GM23338 (cell line): ENCODE measurements at regions not wholly inside any gene's neighbourhood (a gene's known extent, or its start where the extent isn't known, plus 50 kb on each side); places are given as distances from the start of the nearest gene placed in this dataset.

ENCODE experiments used
- ATAC-seq: fragments of 200-7000 bp; cut with Tn5 transposase; 3 replicates; pipeline ENCODE4 v1.9.1; 2020
- DNase-seq: peaks from one replicate; pipeline ENCODE4 v3.0.0-alpha.2; 2015; ENCODE audit warnings: low spot score
- H2AFZ ChIP-seq: fragments of 200-600 bp; sonication (generic); 2 replicates; pipeline ENCODE4 v1.8.0; 2016; ENCODE audit warnings: antibody characterized with exemption, mild to moderate bottlenecking, moderate library complexity
- H3F3A ChIP-seq: fragments of 200-600 bp; sonication (generic); replicated peaks from 2 replicates; pipeline ENCODE4 v1.8.0; 2017; ENCODE audit warnings: antibody characterized with exemption, mixed run types, low read depth
- H3K27ac ChIP-seq: fragments of 200-600 bp; sonication (generic); 2 replicates; pipeline ENCODE4 v1.6.1; 2016; ENCODE audit warnings: low read depth
- H3K27me3 ChIP-seq: fragments of 200-600 bp; sonication (generic); 2 replicates; pipeline ENCODE4 v1.8.0; 2016; ENCODE audit warnings: mild to moderate bottlenecking, mixed run types, moderate library complexity; ENCODE audit not compliant: insufficient read depth
- H3K36me3 ChIP-seq: fragments of 200-600 bp; sonication (generic); 2 replicates; pipeline ENCODE4 v1.8.0; 2016; ENCODE audit warnings: mild to moderate bottlenecking; ENCODE audit not compliant: insufficient read depth
- H3K4me1 ChIP-seq: fragments of 200-600 bp; sonication (generic); 2 replicates; pipeline ENCODE4 v1.8.0; 2016; ENCODE audit warnings: mild to moderate bottlenecking, moderate library complexity; ENCODE audit not compliant: insufficient read depth
- H3K4me2 ChIP-seq: fragments of 200-600 bp; sonication (generic); 2 replicates; pipeline ENCODE4 v1.7.1; 2017; ENCODE audit warnings: mixed run types
- H3K4me3 ChIP-seq: fragments of 200-600 bp; sonication (generic); 2 replicates; pipeline ENCODE4 v1.6.1; 2016; ENCODE audit warnings: mixed run types
- H3K79me2 ChIP-seq: fragments of 200-600 bp; sonication (generic); replicated peaks from 2 replicates; pipeline ENCODE4 v1.8.0; 2017; ENCODE audit warnings: mild to moderate bottlenecking; ENCODE audit not compliant: insufficient read depth
- H3K9me2 ChIP-seq: fragments of 200-600 bp; sonication (generic); 2 replicates; pipeline ENCODE4 v1.8.0; 2017; ENCODE audit not compliant: insufficient read depth
- H4K20me1 ChIP-seq: fragments of 200-600 bp; sonication (generic); replicated peaks from 2 replicates; pipeline ENCODE4 v1.8.0; 2017; ENCODE audit warnings: mild to moderate bottlenecking; ENCODE audit not compliant: insufficient read depth
- H3K27ac Mint-ChIP-seq: 2 replicates; pipeline ENCODE4 v1.8.0; 2020; ENCODE audit warnings: inconsistent platforms, mild to moderate bottlenecking, moderate library complexity, mixed read lengths
- H3K27me3 Mint-ChIP-seq: 3 replicates; pipeline ENCODE4 v1.8.0; 2022; ENCODE audit warnings: low read depth, mild to moderate bottlenecking, moderate library complexity, mixed read lengths, inconsistent platforms; ENCODE audit not compliant: insufficient read depth, poor library complexity
- H3K36me3 Mint-ChIP-seq: 3 replicates; pipeline ENCODE4 v1.8.0; 2021; ENCODE audit warnings: low read depth, mild to moderate bottlenecking, inconsistent platforms, moderate library complexity, mixed read lengths
- H3K4me1 Mint-ChIP-seq: 3 replicates; pipeline ENCODE4 v1.8.0; 2020; ENCODE audit warnings: mild to moderate bottlenecking, inconsistent platforms, mixed read lengths
- H3K4me3 Mint-ChIP-seq: 3 replicates; pipeline ENCODE4 v1.8.0; 2021; ENCODE audit warnings: moderate library complexity, mild to moderate bottlenecking, inconsistent platforms, mixed read lengths
- H3K9me3 Mint-ChIP-seq: 3 replicates; pipeline ENCODE4 v1.8.0; 2020; ENCODE audit warnings: moderate library complexity, mild to moderate bottlenecking, inconsistent platforms, mixed read lengths
- CREB1 ChIP-seq: fragments of 250-450 bp; sonication (Bioruptor Pico); IDR thresholded peaks from 2 replicates; pipeline ENCODE4 v1.5.0; 2020; ENCODE audit warnings: low read depth, mild to moderate bottlenecking, moderate library complexity
- EZH2 ChIP-seq: fragments of 200-600 bp; sonication (generic); IDR thresholded peaks from one replicate; pipeline ENCODE4 v1.8.0; 2017; ENCODE audit warnings: antibody characterized with exemption, mild to moderate bottlenecking, low read depth; ENCODE audit not compliant: unreplicated experiment
- EZH2phosphoT487 ChIP-seq: fragments of 200-600 bp; sonication (generic); IDR thresholded peaks from one replicate; pipeline ENCODE4 v1.8.1; 2018; ENCODE audit warnings: antibody characterized with exemption; ENCODE audit not compliant: unreplicated experiment
- JUNB ChIP-seq: IDR thresholded peaks from one replicate; pipeline ENCODE4 v1.6.1; 2016; ENCODE audit warnings: antibody characterized with exemption; ENCODE audit not compliant: unreplicated experiment
- NANOG ChIP-seq: IDR thresholded peaks from 2 replicates; pipeline ENCODE4 v1.6.1; 2016; ENCODE audit warnings: antibody characterized with exemption, borderline replicate concordance
- POLR2AphosphoS5 ChIP-seq: IDR thresholded peaks from 2 replicates; pipeline ENCODE4 v1.6.1; 2016; ENCODE audit warnings: antibody characterized with exemption, low read depth
- STAT1 ChIP-seq: IDR thresholded peaks from one replicate; pipeline ENCODE4 v1.6.1; 2016; ENCODE audit warnings: antibody characterized with exemption; ENCODE audit not compliant: unreplicated experiment
- ZNF114 ChIP-seq: fragments of 250-450 bp; sonication (Bioruptor Pico); IDR thresholded peaks from 2 replicates; pipeline ENCODE4 v1.5.0; 2020; ENCODE audit warnings: mild to moderate bottlenecking, moderate library complexity
- ZNF331 ChIP-seq: fragments of 250-450 bp; sonication (Bioruptor Pico); IDR thresholded peaks from 2 replicates; pipeline ENCODE4 v1.5.0; 2020; ENCODE audit warnings: low read depth, mild to moderate bottlenecking, moderate library complexity
- TF ChIP-seq, protein P1 (sequence below): IDR thresholded peaks from 2 replicates; pipeline ENCODE4 v1.6.1; 2016; ENCODE audit warnings: antibody characterized with exemption
- TF ChIP-seq, protein P2 (sequence below), 2 experiments: fragments of 200-600 bp in 1 of 2; sonication (generic) in 1 of 2; conservative IDR thresholded peaks; 2 replicates each; pipeline versions ENCODE4 v1.5.1 to v1.6.1; 2016 to 2017; ENCODE audit warnings: antibody characterized with exemption in 2 of 2, low read depth in 2 of 2, mild to moderate bottlenecking in 2 of 2, moderate library complexity in 1 of 2
- TF ChIP-seq, protein P3 (sequence below): IDR thresholded peaks from one replicate; pipeline ENCODE4 v1.6.1; 2018; ENCODE audit warnings: antibody characterized with exemption; ENCODE audit not compliant: unreplicated experiment
- TF ChIP-seq, protein P4 (sequence below): fragments of 250-450 bp; sonication (Bioruptor Pico); IDR thresholded peaks from 2 replicates; pipeline ENCODE4 v1.5.0; 2020; ENCODE audit warnings: mild to moderate bottlenecking, moderate library complexity

GRCh38 chr6:21791581-21791980 is 198.0 kb downstream of the SOX4 start:
- Mint-ChIP-seq H3K9me3 (peaks cover 6% of the 10 kb centered on the region; the same call in 2 of the 3 replicates), H3K4me3 (no peak overlapping the region), H3K36me3 (peaks cover 65% of the 10 kb centered on the region), H3K4me1 (no peaks in the 10 kb centered on the region), H3K27ac (peak overlapping the region; percentile 74; the same call in 1 of the 2 replicates), H3K27me3 (no peaks in the 10 kb centered on the region)
- Histone ChIP-seq H3K27me3 (no peaks in the 10 kb centered on the region), H3K4me3 (no peak overlapping the region), H3K9me2 (no peaks in the 10 kb centered on the region), H3K4me1 (no peaks in the 10 kb centered on the region), H3K36me3 (no peaks in the 10 kb centered on the region), H3K27ac (no peak overlapping the region), H3F3A (no peaks in the 10 kb centered on the region), H2AFZ (no peak overlapping the region), H4K20me1 (no peaks in the 10 kb centered on the region), H3K79me2 (peaks cover 80% of the 10 kb centered on the region), H3K4me2 (no peak overlapping the region)
- TF ChIP-seq, protein P1, sequence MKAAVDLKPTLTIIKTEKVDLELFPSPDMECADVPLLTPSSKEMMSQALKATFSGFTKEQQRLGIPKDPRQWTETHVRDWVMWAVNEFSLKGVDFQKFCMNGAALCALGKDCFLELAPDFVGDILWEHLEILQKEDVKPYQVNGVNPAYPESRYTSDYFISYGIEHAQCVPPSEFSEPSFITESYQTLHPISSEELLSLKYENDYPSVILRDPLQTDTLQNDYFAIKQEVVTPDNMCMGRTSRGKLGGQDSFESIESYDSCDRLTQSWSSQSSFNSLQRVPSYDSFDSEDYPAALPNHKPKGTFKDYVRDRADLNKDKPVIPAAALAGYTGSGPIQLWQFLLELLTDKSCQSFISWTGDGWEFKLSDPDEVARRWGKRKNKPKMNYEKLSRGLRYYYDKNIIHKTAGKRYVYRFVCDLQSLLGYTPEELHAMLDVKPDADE = no peak
- no peak for TF ChIP-seq JUNB
- TF ChIP-seq ZNF331 (CRISPR knock-in tag) = no peak
- TF ChIP-seq EZH2 = no peak
- no peak for TF ChIP-seq ZNF114 (CRISPR knock-in tag)
- no peak for TF ChIP-seq POLR2AphosphoS5
- TF ChIP-seq, protein P2, sequence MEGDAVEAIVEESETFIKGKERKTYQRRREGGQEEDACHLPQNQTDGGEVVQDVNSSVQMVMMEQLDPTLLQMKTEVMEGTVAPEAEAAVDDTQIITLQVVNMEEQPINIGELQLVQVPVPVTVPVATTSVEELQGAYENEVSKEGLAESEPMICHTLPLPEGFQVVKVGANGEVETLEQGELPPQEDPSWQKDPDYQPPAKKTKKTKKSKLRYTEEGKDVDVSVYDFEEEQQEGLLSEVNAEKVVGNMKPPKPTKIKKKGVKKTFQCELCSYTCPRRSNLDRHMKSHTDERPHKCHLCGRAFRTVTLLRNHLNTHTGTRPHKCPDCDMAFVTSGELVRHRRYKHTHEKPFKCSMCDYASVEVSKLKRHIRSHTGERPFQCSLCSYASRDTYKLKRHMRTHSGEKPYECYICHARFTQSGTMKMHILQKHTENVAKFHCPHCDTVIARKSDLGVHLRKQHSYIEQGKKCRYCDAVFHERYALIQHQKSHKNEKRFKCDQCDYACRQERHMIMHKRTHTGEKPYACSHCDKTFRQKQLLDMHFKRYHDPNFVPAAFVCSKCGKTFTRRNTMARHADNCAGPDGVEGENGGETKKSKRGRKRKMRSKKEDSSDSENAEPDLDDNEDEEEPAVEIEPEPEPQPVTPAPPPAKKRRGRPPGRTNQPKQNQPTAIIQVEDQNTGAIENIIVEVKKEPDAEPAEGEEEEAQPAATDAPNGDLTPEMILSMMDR (conservative IDR thresholded peaks at IDR 0.05; ENCODE audit: low read depth in 2 of 2) = no peak
- TF ChIP-seq, protein P3, sequence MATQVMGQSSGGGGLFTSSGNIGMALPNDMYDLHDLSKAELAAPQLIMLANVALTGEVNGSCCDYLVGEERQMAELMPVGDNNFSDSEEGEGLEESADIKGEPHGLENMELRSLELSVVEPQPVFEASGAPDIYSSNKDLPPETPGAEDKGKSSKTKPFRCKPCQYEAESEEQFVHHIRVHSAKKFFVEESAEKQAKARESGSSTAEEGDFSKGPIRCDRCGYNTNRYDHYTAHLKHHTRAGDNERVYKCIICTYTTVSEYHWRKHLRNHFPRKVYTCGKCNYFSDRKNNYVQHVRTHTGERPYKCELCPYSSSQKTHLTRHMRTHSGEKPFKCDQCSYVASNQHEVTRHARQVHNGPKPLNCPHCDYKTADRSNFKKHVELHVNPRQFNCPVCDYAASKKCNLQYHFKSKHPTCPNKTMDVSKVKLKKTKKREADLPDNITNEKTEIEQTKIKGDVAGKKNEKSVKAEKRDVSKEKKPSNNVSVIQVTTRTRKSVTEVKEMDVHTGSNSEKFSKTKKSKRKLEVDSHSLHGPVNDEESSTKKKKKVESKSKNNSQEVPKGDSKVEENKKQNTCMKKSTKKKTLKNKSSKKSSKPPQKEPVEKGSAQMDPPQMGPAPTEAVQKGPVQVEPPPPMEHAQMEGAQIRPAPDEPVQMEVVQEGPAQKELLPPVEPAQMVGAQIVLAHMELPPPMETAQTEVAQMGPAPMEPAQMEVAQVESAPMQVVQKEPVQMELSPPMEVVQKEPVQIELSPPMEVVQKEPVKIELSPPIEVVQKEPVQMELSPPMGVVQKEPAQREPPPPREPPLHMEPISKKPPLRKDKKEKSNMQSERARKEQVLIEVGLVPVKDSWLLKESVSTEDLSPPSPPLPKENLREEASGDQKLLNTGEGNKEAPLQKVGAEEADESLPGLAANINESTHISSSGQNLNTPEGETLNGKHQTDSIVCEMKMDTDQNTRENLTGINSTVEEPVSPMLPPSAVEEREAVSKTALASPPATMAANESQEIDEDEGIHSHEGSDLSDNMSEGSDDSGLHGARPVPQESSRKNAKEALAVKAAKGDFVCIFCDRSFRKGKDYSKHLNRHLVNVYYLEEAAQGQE = no peak
- TF ChIP-seq STAT1 = no peak
- no peak for TF ChIP-seq CREB1 (CRISPR knock-in tag)
- TF ChIP-seq NANOG = no peak
- TF ChIP-seq, protein P4, sequence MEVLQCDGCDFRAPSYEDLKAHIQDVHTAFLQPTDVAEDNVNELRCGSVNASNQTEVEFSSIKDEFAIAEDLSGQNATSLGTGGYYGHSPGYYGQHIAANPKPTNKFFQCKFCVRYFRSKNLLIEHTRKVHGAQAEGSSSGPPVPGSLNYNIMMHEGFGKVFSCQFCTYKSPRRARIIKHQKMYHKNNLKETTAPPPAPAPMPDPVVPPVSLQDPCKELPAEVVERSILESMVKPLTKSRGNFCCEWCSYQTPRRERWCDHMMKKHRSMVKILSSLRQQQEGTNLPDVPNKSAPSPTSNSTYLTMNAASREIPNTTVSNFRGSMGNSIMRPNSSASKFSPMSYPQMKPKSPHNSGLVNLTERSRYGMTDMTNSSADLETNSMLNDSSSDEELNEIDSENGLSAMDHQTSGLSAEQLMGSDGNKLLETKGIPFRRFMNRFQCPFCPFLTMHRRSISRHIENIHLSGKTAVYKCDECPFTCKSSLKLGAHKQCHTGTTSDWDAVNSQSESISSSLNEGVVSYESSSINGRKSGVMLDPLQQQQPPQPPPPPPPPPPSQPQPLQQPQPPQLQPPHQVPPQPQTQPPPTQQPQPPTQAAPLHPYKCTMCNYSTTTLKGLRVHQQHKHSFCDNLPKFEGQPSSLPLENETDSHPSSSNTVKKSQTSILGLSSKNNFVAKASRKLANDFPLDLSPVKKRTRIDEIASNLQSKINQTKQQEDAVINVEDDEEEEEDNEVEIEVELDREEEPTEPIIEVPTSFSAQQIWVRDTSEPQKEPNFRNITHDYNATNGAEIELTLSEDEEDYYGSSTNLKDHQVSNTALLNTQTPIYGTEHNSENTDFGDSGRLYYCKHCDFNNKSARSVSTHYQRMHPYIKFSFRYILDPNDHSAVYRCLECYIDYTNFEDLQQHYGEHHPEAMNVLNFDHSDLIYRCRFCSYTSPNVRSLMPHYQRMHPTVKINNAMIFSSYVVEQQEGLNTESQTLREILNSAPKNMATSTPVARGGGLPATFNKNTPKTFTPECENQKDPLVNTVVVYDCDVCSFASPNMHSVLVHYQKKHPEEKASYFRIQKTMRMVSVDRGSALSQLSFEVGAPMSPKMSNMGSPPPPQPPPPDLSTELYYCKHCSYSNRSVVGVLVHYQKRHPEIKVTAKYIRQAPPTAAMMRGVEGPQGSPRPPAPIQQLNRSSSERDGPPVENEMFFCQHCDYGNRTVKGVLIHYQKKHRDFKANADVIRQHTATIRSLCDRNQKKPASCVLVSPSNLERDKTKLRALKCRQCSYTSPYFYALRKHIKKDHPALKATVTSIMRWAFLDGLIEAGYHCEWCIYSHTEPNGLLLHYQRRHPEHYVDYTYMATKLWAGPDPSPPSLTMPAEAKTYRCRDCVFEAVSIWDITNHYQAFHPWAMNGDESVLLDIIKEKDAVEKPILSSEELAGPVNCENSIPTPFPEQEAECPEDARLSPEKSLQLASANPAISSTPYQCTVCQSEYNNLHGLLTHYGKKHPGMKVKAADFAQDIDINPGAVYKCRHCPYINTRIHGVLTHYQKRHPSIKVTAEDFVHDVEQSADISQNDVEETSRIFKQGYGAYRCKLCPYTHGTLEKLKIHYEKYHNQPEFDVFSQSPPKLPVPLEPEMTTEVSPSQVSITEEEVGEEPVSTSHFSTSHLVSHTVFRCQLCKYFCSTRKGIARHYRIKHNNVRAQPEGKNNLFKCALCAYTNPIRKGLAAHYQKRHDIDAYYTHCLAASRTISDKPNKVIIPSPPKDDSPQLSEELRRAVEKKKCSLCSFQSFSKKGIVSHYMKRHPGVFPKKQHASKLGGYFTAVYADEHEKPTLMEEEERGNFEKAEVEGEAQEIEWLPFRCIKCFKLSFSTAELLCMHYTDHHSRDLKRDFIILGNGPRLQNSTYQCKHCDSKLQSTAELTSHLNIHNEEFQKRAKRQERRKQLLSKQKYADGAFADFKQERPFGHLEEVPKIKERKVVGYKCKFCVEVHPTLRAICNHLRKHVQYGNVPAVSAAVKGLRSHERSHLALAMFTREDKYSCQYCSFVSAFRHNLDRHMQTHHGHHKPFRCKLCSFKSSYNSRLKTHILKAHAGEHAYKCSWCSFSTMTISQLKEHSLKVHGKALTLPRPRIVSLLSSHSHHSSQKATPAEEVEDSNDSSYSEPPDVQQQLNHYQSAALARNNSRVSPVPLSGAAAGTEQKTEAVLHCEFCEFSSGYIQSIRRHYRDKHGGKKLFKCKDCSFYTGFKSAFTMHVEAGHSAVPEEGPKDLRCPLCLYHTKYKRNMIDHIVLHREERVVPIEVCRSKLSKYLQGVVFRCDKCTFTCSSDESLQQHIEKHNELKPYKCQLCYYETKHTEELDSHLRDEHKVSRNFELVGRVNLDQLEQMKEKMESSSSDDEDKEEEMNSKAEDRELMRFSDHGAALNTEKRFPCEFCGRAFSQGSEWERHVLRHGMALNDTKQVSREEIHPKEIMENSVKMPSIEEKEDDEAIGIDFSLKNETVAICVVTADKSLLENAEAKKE (CRISPR knock-in tag) = no peak
- TF ChIP-seq EZH2phosphoT487 = no peak
- DNase-seq (no peak), ATAC-seq (no peak)
